ENCODE measurements at regions not wholly inside any gene's neighbourhood (a gene's known extent, or its start where the extent isn't known, plus 50 kb on each side); places are given as distances from the start of the nearest gene placed in this dataset.

DNA sequence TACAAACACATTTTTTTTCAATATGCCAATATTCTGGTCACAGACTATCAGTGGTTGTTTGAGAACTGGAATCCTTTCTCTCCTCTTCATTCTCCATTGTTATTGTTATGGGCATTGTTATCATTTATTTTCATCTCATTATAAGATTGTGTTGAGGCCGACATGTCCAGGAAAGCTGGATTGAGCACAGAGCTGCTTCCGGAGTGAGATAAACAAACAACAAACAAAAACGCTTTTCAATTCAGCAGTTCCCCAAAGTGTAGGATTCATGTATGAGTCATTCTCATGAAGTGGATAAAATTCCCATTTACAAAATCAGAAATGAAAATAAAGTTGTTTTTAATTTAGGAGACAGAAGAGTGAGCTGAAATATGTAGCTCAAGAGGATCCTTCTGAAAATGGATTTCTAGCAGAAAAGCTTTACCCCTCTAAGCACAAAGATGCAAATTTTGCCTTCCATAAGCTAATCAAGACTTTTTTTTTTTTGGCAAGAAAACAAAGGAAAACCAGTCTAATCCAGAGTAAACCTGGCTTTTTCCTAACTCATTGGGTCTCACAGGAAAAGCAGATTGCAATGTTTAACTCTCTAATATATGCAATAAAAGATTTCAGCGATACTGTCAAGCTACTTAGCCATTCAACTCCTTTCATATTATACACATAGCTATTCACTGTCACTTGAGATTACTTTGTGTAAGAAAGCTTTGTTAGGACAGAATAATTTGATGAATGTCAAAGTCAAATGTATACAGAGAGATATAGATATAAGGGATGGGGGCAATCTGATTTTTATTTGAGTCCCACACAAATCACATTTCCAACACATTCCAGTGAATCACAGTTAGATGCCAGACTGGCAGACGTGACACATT lies 1441.7 kb upstream of the CELF4 start:
- no peak for DNase-seq (ENCODE audit: extremely low read depth in 1 of 11, low read depth in 9 of 11, low spot score in 4 of 11)

DNA sequence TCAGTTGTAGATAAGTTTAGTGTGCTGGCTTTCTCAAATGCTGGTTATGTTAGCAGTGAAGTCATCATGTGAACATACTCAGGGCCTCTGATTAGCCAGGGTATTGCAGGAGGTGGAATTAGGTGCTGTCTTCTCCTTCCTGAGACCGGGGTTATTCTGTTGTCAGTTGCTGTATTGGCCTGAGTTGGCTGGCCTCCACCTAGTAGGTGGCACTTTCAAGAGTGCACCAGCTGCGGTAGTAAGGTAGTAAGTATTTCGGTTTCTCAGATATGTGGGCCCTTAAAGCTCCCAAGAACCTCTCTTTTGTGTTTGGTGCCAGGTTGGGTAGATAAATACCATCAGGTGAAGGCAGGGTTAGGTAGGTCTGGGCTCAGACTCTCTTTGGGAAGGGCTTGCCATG lies 1430.5 kb upstream of the CELF4 start:
- no peak for DNase-seq (ENCODE audit: extremely low read depth in 1 of 11, low read depth in 9 of 11, low spot score in 4 of 11)

GRCh38 chr18:38993342-38993741 lies 1427.7 kb upstream of the CELF4 start:
- no peak for DNase-seq (ENCODE audit: extremely low read depth in 1 of 11, low read depth in 9 of 11, low spot score in 4 of 11)

- DNase-seq (ENCODE audit: extremely low read depth in 1 of 11, low read depth in 9 of 11, low spot score in 4 of 11): no peak
Measured at GRCh38 chr18:38984968-38985367, 1419.4 kb upstream of the CELF4 start.

DNA sequence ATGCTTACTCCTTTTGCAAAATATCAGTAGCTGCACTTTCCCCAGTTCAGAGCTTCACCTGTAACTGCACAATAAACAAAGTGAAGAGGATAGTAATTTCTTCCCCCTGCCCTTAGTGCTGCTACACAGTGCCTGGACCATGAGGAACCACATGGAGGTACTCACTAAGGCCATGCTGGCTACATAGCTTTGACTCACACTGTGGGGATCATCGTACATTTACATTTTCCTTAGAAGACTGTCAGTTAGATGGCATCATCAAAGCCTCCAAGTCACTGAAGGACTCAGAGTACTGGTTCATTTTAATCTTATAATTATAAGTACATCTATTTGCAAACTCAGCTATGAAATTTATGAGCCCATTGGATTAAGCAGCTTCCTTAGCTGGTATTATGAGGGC lies 1416.5 kb upstream of the CELF4 start:
- DNase-seq (ENCODE audit: extremely low read depth in 1 of 11, low read depth in 9 of 11, low spot score in 4 of 11): no peak

DNA sequence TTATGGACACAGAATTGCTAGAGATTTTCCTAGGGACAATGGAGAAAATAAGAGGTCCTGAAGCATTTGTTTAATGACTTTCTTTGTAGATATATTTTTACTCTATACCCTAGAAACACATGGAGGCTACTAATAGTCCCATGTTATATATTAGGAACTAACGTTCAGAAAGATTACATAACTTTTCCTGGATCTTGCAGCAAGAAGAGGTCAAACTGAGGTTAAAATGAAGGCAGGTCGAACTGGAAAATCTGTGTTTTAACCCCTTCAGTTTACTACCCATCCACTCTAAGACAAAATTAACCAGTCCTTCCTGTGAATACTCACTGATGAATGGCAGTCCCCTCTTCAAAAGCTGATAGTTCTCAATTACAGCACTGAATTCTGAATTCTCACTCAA lies 1415.8 kb upstream of the CELF4 start:
- DNase-seq (ENCODE audit: extremely low read depth in 1 of 11, low read depth in 9 of 11, low spot score in 4 of 11): no peak

- DNase-seq (ENCODE audit: extremely low read depth in 1 of 11, low read depth in 9 of 11, low spot score in 4 of 11): no peak
Measured at GRCh38 chr18:38980420-38980819, 1414.8 kb upstream of the CELF4 start.

DNA sequence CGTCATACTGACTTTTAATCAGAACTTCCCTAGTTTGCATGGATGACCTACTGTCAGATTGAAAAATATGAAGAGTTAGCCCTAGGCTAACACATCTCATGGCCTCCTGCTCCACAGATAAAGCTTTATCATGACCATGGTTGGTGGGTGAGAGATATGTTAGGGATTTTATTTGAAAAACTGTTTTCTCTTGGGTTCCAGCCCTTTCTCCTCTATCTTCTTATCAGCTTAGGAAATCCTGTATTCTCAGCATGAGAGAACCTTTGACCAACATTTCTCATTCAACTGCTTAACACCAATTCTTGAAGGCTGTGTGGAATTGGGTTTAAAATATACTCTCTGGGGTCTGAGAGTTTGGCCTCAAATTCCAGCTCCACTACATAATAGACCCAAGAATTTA lies 1407.0 kb upstream of the CELF4 start:
- DNase-seq (ENCODE audit: extremely low read depth in 1 of 11, low read depth in 9 of 11, low spot score in 4 of 11): no peak

DNA sequence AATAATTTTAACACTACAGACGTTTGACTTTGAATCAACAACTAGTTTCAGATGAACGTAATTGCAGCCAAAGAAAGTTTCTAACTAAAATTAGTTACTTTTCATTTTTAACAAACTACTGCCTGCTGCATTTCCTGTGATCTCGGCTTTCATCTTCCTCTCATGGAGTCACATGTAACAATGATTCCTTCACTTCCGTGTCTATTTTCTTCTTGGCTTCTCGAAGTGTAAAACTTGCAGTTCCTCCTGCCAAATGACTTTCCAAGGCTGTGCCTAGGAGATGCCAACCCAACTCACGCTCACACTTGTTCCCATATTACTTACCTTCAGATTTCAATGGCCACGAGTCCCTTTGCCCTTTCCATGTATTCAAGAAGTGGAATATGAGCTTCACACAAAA lies 1406.3 kb upstream of the CELF4 start:
- no peak for DNase-seq (ENCODE audit: extremely low read depth in 1 of 11, low read depth in 9 of 11, low spot score in 4 of 11)

DNA sequence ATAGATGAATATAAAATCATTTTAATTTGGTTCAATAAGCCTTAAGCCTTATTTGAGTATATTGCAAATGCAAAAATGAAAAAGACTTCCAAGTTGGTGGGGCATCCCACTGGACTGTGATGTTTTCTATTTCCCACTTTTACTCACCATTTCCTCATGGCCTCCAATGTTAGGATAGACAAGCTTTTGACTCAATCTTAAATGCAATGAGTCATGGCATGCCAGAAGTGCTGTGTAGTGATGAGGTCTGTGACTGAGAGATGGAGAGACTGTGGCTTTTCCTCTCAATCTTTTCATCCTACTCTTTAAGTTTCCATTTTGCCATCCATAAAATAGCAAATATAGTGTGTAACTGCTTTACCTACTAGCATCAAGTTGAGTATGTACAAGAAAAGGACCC lies 1401.2 kb upstream of the CELF4 start:
- no peak for DNase-seq (ENCODE audit: extremely low read depth in 1 of 11, low read depth in 9 of 11, low spot score in 4 of 11)

GRCh38 chr18:38963943-38964660 lies 1398.5 kb upstream of the CELF4 start:
- no peak for DNase-seq (ENCODE audit: extremely low read depth in 1 of 11, low read depth in 9 of 11, low spot score in 4 of 11)

GRCh38 chr18:38961880-38962279 lies 1396.3 kb upstream of the CELF4 start:
- no peak for DNase-seq (ENCODE audit: extremely low read depth in 1 of 11, low read depth in 9 of 11, low spot score in 4 of 11)

DNA sequence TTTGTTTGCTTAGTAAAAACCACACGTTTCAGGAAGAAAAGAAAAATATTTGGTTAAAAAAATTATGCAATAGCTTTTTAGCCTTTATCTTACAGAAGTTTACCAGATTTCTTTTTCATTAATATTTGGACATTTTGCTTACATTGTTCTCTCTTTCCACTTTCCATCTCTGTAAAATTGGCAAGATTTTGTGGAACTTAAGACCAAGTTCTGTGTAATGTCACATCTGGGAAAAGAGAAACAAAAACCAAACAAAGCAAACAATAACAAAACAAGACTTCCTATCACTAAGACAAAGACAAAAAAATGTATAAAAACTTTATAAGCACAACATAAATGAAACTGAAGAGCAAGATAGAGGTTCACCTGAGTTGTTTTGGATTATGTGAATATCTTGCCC lies 1392.1 kb upstream of the CELF4 start:
- DNase-seq (ENCODE audit: extremely low read depth in 1 of 11, low read depth in 9 of 11, low spot score in 4 of 11): no peak

DNA sequence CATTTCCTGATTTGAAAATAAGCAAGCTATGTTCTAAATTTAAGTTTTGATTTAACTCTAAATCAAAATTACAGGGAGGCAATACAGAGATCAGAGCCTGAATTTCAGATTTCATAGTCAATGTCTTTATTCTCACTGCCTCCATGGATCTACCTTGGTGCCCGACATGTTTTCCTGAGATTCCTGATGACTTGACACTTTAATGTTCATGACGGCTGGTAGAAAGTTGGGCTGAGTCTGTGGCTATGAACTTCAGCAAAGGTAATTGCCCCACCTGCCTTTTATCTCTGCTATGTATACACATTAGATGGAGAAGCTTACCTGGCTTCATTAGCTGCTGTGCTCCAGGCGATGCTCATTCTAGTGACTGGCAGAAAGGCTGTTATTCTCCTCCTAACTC lies 1390.5 kb upstream of the CELF4 start:
- no peak for DNase-seq (ENCODE audit: extremely low read depth in 1 of 11, low read depth in 9 of 11, low spot score in 4 of 11)

- no peak for DNase-seq (ENCODE audit: extremely low read depth in 1 of 11, low read depth in 9 of 11, low spot score in 4 of 11)
Measured at GRCh38 chr18:38951633-38952032, 1386.0 kb upstream of the CELF4 start.

DNA sequence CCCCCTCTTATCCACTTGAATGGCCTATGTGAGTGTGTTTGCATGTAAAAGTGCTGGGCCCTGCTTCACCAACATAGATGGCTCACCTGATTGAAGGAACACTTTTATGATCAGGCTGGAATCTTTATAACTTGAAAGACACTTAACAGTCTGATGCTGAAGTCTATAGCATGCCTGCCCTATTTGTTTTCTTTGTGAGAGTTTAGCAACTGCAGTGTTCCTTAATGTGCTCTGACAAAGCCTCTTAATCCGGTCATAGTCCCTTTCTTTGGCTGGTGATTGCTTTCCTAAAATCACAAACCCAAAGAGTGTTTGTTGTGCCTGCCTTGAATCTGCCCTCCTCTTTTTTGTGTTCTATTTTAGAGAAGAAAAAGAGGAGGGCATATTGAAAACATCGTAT lies 1382.8 kb upstream of the CELF4 start:
- no peak for DNase-seq (ENCODE audit: extremely low read depth in 1 of 11, low read depth in 9 of 11, low spot score in 4 of 11)

- no peak for DNase-seq (ENCODE audit: extremely low read depth in 1 of 11, low read depth in 9 of 11, low spot score in 4 of 11)
Measured at GRCh38 chr18:38944446-38945024, 1378.9 kb upstream of the CELF4 start.

- DNase-seq (ENCODE audit: extremely low read depth in 1 of 11, low read depth in 9 of 11, low spot score in 4 of 11): no peak
Measured at GRCh38 chr18:38941711-38942561, 1376.3 kb upstream of the CELF4 start.

DNA sequence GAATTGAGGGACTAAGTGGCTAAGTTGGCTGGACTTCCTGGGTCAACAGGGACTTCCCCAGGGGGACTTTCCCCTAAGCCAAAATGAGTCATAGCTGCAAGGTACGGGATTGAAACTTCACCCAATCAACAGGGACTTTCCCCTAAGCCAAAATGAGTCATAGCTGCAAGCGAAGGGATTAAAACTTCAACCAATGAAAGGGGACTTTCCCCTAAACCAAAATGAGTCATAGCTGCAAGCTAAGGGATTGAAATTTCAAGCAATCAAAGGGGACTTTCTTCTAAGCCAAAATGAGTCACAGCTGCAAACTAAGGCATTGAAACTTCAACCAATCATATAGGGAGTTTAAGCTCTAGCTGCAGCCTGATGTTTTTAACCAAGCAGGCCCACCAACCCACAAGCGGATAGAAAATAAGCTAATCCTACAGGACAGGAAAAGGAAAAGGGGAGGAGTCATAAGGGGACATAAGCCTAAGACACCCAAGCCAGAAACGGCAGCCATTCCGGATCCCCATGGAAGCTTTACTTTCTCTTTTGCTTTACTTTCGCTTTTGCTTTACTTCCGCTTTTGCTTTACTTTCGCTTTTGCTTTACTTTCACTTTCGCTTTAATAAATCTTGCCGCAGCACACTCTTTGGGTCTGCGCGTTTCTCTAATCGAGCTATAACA lies 1375.4 kb upstream of the CELF4 start:
- peak in 1 of 11 donors; percentile 0 for DNase-seq (ENCODE audit: extremely low read depth in 1 of 11, low read depth in 9 of 11, low spot score in 4 of 11)
